ENCODE measurements at regions not wholly inside any gene's neighbourhood (a gene's known extent, or its start where the extent isn't known, plus 50 kb on each side); places are given as distances from the start of the nearest gene placed in this dataset.

DNA sequence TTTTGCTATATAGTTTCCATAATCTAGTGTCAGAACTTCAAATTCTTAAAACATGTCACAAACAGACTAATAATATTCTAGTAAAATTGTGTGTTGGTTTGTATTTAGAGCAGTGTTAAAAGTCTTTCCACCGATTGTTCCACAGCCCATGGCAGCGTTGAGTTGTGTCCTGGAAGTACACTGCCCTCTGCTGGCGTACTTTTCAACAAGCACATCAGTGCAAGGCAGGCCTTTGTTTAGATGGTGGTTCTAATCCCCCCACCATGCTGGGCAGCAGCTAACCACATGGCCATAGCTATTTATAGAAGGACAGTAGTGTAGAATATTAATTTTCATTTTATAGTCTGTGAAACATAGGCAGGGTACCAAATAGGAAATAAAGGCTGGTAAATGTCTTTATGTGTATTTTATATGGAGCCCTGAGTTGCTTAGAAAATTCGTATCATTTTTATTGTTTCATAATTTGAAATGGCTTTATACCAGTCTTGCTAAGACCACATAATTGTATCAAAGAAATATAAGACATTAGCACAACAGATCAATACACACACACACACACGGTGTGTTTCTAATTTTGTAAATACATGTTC, 235.4 kb downstream of the SEC23A start:
- no peaks in the 10 kb centered on the region for H3K27me3 ChIP-seq (ENCODE audit: insufficient read depth, insufficient read length)
- H3K4me1 ChIP-seq (ENCODE audit: insufficient read depth, insufficient read length), result no peaks in the 10 kb centered on the region
- H3K4me3 ChIP-seq (ENCODE audit: insufficient read length, low read depth), result no peak overlapping the region
- peak; percentile 72 for DNase-seq (ENCODE audit: low read depth, low spot score)
- TF ChIP-seq YY1 (IDR thresholded peaks at IDR 0.05; ENCODE audit: insufficient read depth, insufficient read length) (no peak), ZNF274 (IDR thresholded peaks at IDR 0.05; ENCODE audit: low read depth, low read length) (no peak), SUZ12 (IDR thresholded peaks at IDR 0.05; ENCODE audit: extremely low read depth, insufficient read depth, insufficient read length) (no peak)
- H3K9me3 ChIP-seq (ENCODE audit: insufficient read depth, low read length), result no peaks in the 10 kb centered on the region
- H3K36me3 ChIP-seq (ENCODE audit: insufficient read depth, insufficient read length, low read length), result no peaks in the 10 kb centered on the region
- no peak overlapping the region for H3K9ac ChIP-seq (ENCODE audit: insufficient read length, low read depth)

DNA sequence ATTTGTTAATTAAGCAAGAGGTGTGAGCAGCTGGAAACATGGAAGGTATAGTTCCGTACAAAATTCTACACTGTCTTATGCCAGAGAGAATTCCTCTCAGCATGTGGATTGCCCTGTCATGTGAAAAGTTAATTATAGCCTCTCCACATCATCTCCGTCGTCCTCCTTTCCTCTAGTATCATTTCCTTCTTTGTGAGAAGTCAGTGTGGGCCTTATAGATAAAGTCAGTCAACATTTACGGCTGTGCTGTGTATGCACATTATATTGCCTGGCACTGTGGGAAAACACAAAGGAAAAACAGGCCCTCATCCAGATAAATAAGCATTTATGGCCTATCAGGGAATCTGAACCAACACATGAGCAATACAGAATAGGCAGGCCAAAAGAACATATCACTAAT, 236.6 kb downstream of the SEC23A start:
- no peak overlapping the region for H3K9ac ChIP-seq (ENCODE audit: insufficient read length, low read depth)
- H3K9me3 ChIP-seq (ENCODE audit: insufficient read depth, low read length), result no peaks in the 10 kb centered on the region
- H3K36me3 ChIP-seq (ENCODE audit: insufficient read depth, insufficient read length, low read length), result no peaks in the 10 kb centered on the region
- no peak for DNase-seq (ENCODE audit: low read depth, low spot score)
- H3K4me1 ChIP-seq (ENCODE audit: insufficient read depth, insufficient read length), result peaks cover 3% of the 10 kb centered on the region
- H3K27me3 ChIP-seq (ENCODE audit: insufficient read depth, insufficient read length), result no peaks in the 10 kb centered on the region
- TF ChIP-seq YY1 (IDR thresholded peaks at IDR 0.05; ENCODE audit: insufficient read depth, insufficient read length) (no peak), ZNF274 (IDR thresholded peaks at IDR 0.05; ENCODE audit: low read depth, low read length) (no peak), SUZ12 (IDR thresholded peaks at IDR 0.05; ENCODE audit: extremely low read depth, insufficient read depth, insufficient read length) (no peak)
- H3K4me3 ChIP-seq (ENCODE audit: insufficient read length, low read depth), result no peak overlapping the region

GRCh38 chr14:38862366-38862765, 240.7 kb downstream of the SEC23A start:
- no peak for TF ChIP-seq YY1 (IDR thresholded peaks at IDR 0.05; ENCODE audit: insufficient read depth, insufficient read length)
- peaks cover 3% of the 10 kb centered on the region for H3K4me1 ChIP-seq (ENCODE audit: insufficient read depth, insufficient read length)
- H3K9ac ChIP-seq (ENCODE audit: insufficient read length, low read depth), result no peak overlapping the region
- no peak overlapping the region for H3K4me3 ChIP-seq (ENCODE audit: insufficient read length, low read depth)
- no peaks in the 10 kb centered on the region for H3K9me3 ChIP-seq (ENCODE audit: insufficient read depth, low read length)
- no peak for DNase-seq (ENCODE audit: low read depth, low spot score)
- H3K27me3 ChIP-seq (ENCODE audit: insufficient read depth, insufficient read length), result no peaks in the 10 kb centered on the region
- H3K36me3 ChIP-seq (ENCODE audit: insufficient read depth, insufficient read length, low read length), result no peaks in the 10 kb centered on the region

DNA sequence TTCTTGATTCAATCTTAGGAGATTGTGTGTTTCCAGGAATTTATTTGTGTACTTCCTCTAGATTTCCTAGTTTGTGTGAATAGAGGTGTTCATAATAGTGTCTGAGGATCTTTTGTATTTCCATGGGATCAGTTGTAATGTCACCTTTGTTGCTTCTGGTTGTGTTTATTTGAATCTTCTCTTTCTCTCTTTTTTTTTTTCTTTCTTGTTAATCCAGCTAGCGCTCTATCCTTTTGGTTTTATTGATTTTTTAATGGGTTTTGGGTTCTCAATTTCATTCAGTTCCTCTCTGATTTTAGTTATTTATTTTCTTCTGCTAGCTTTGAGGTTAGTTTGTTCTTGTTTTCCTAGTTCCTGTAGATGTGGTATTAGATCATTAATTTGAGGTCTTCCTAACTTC, 242.5 kb downstream of the SEC23A start:
- H3K9me3 ChIP-seq (ENCODE audit: insufficient read depth, low read length), result no peaks in the 10 kb centered on the region
- peaks cover 3% of the 10 kb centered on the region for H3K4me1 ChIP-seq (ENCODE audit: insufficient read depth, insufficient read length)
- H3K36me3 ChIP-seq (ENCODE audit: insufficient read depth, insufficient read length, low read length), result no peaks in the 10 kb centered on the region

GRCh38 chr14:38856798-38857197, 246.2 kb downstream of the SEC23A start:
- H3K4me3 ChIP-seq (ENCODE audit: insufficient read length, low read depth), result no peak overlapping the region
- no peaks in the 10 kb centered on the region for H3K27me3 ChIP-seq (ENCODE audit: insufficient read depth, insufficient read length)
- no peak overlapping the region for H3K9ac ChIP-seq (ENCODE audit: insufficient read length, low read depth)
- H3K9me3 ChIP-seq (ENCODE audit: insufficient read depth, low read length), result no peaks in the 10 kb centered on the region
- no peaks in the 10 kb centered on the region for H3K36me3 ChIP-seq (ENCODE audit: insufficient read depth, insufficient read length, low read length)
- no peaks in the 10 kb centered on the region for H3K4me1 ChIP-seq (ENCODE audit: insufficient read depth, insufficient read length)
- TF ChIP-seq YY1 (IDR thresholded peaks at IDR 0.05; ENCODE audit: insufficient read depth, insufficient read length), result no peak
- no peak for TF ChIP-seq SUZ12 (IDR thresholded peaks at IDR 0.05; ENCODE audit: extremely low read depth, insufficient read depth, insufficient read length)
- no peak for DNase-seq (ENCODE audit: low read depth, low spot score)

More for the DNA sequence above, 242.5 kb downstream of the SEC23A start:
- Histone ChIP-seq H3K9ac (ENCODE audit: insufficient read length, low read depth) (no peak overlapping the region), H3K27me3 (ENCODE audit: insufficient read depth, insufficient read length) (no peaks in the 10 kb centered on the region), H3K4me3 (ENCODE audit: insufficient read length, low read depth) (no peak overlapping the region)
- TF ChIP-seq SUZ12 (IDR thresholded peaks at IDR 0.05; ENCODE audit: extremely low read depth, insufficient read depth, insufficient read length) (no peak), YY1 (IDR thresholded peaks at IDR 0.05; ENCODE audit: insufficient read depth, insufficient read length) (no peak), ZNF274 (IDR thresholded peaks at IDR 0.05; ENCODE audit: low read depth, low read length) (no peak)
- DNase-seq (ENCODE audit: low read depth, low spot score), result no peak

- no peak for TF ChIP-seq SUZ12 (IDR thresholded peaks at IDR 0.05; ENCODE audit: extremely low read depth, insufficient read depth, insufficient read length)
- no peak for TF ChIP-seq YY1 (IDR thresholded peaks at IDR 0.05; ENCODE audit: insufficient read depth, insufficient read length)
- TF ChIP-seq ZNF274 (IDR thresholded peaks at IDR 0.05; ENCODE audit: low read depth, low read length), result no peak
- H3K9me3 ChIP-seq (ENCODE audit: insufficient read depth, low read length), result no peaks in the 10 kb centered on the region
- no peak overlapping the region for H3K4me3 ChIP-seq (ENCODE audit: insufficient read length, low read depth)
- no peak for DNase-seq (ENCODE audit: low read depth, low spot score)
- H3K27me3 ChIP-seq (ENCODE audit: insufficient read depth, insufficient read length), result no peaks in the 10 kb centered on the region
- H3K9ac ChIP-seq (ENCODE audit: insufficient read length, low read depth), result no peak overlapping the region
- no peaks in the 10 kb centered on the region for H3K4me1 ChIP-seq (ENCODE audit: insufficient read depth, insufficient read length)
- no peaks in the 10 kb centered on the region for H3K36me3 ChIP-seq (ENCODE audit: insufficient read depth, insufficient read length, low read length)
Measured at GRCh38 chr14:38855513-38855912, 247.5 kb downstream of the SEC23A start.

GRCh38 chr14:38851111-38851510, 251.9 kb downstream of the SEC23A start:
- no peak for DNase-seq (ENCODE audit: low read depth, low spot score)
- Histone ChIP-seq H3K4me1 (ENCODE audit: insufficient read depth, insufficient read length) (no peaks in the 10 kb centered on the region), H3K36me3 (ENCODE audit: insufficient read depth, insufficient read length, low read length) (no peaks in the 10 kb centered on the region)

More at GRCh38 chr14:38851111-38851510, 251.9 kb downstream of the SEC23A start:
- Histone ChIP-seq H3K27me3 (ENCODE audit: insufficient read depth, insufficient read length) (no peaks in the 10 kb centered on the region), H3K9me3 (ENCODE audit: insufficient read depth, low read length) (no peaks in the 10 kb centered on the region), H3K4me3 (ENCODE audit: insufficient read length, low read depth) (no peak overlapping the region), H3K9ac (ENCODE audit: insufficient read length, low read depth) (no peak overlapping the region)
- TF ChIP-seq YY1 (IDR thresholded peaks at IDR 0.05; ENCODE audit: insufficient read depth, insufficient read length) (no peak), SUZ12 (IDR thresholded peaks at IDR 0.05; ENCODE audit: extremely low read depth, insufficient read depth, insufficient read length) (no peak), ZNF274 (IDR thresholded peaks at IDR 0.05; ENCODE audit: low read depth, low read length) (no peak)
